OCI-LY7 (cell line): ENCODE measurements at regions not wholly inside any gene's neighbourhood (a gene's known extent, or its start where the extent isn't known, plus 50 kb on each side); places are given as distances from the start of the nearest gene placed in this dataset.

Experiments used
- BruUV-seq: library from RNA; stranded (reverse); fragments of 400-500 nt; replicated peaks from 2 replicates; lab custom pipeline; 2021; lab: Mats Ljungman, UMichigan
- CTCF ChIA-PET: fragments of 300-600 bp; sonication (Branson Sonifier 250); formaldehyde crosslinking; loops from one replicate; lab custom pipeline; 2022; ENCODE audit warnings: antibody characterized with exemption; ENCODE audit not compliant: unreplicated experiment; lab: Charles Lee
- POLR2A ChIA-PET: fragments of 300-600 bp; sonication (Branson Sonifier 250); formaldehyde crosslinking; loops from one replicate; lab custom pipeline; 2022; ENCODE audit warnings: antibody characterized with exemption; lab: Charles Lee
- DNase-seq: peaks from one replicate; pipeline ENCODE4 v3.0.0-alpha.2; 2015; ENCODE audit warnings: low spot score
- H2AFZ ChIP-seq: fragments of 200-600 bp; sonication (generic), shearing (Covaris generic); 2 replicates; pipeline ENCODE4 v1.6.1; 2014; ENCODE audit warnings: mild to moderate bottlenecking, antibody characterized with exemption, low read length, moderate library complexity
- H3K27ac ChIP-seq: fragments of 200-600 bp; sonication (generic); 2 replicates; pipeline ENCODE4 v1.5.1; 2014; ENCODE audit warnings: mixed run types, low read depth, mild to moderate bottlenecking, moderate library complexity, low read length, inconsistent platforms; ENCODE audit not compliant: poor library complexity, severe bottlenecking
- H3K36me3 ChIP-seq: fragments of 200-600 bp; sonication (generic); 2 replicates; pipeline ENCODE4 v1.6.1; 2014; ENCODE audit warnings: mild to moderate bottlenecking, antibody characterized with exemption, low read length, moderate library complexity, mixed read lengths; ENCODE audit not compliant: insufficient read depth
- H3K4me1 ChIP-seq: fragments of 200-600 bp; sonication (generic); 2 replicates; pipeline ENCODE4 v1.5.1; 2014; ENCODE audit warnings: mild to moderate bottlenecking, low read length; ENCODE audit not compliant: insufficient read depth, poor library complexity, severe bottlenecking
- H3K4me2 ChIP-seq: fragments of 200-600 bp; sonication (generic); 2 replicates; pipeline ENCODE4 v1.6.1; 2014; ENCODE audit warnings: mild to moderate bottlenecking, low read length
- H3K4me3 ChIP-seq: fragments of 200-600 bp; sonication (generic); 2 replicates; pipeline ENCODE4 v1.5.1; 2014; ENCODE audit warnings: mild to moderate bottlenecking, low read depth, low read length; ENCODE audit not compliant: poor library complexity, severe bottlenecking
- H3K79me2 ChIP-seq: fragments of 200-600 bp; sonication (generic); 2 replicates; pipeline ENCODE4 v1.6.1; 2016; ENCODE audit warnings: low read depth, mild to moderate bottlenecking, low read length, moderate library complexity, mixed read lengths; ENCODE audit not compliant: insufficient read depth
- H3K9me2 ChIP-seq: fragments of 200-600 bp; sonication (generic); 2 replicates; pipeline ENCODE4 v1.6.1; 2016; ENCODE audit warnings: mild to moderate bottlenecking, low read length, mixed read lengths; ENCODE audit not compliant: insufficient read depth
- H3K9me3 ChIP-seq: fragments of 200-600 bp; sonication (generic); 2 replicates; pipeline ENCODE4 v1.6.1; 2014; ENCODE audit warnings: mild to moderate bottlenecking, mixed run types, low read length, mixed read lengths
- H4K20me1 ChIP-seq: fragments of 200-600 bp; sonication (generic); 2 replicates; pipeline ENCODE4 v1.6.1; 2014; ENCODE audit warnings: mild to moderate bottlenecking, antibody characterized with exemption, low read length, moderate library complexity, mixed read lengths; ENCODE audit not compliant: insufficient read depth
- EZH2phosphoT487 ChIP-seq: fragments of 200-600 bp; sonication (generic); IDR thresholded peaks from 2 replicates; pipeline ENCODE4 v1.6.1; 2018; ENCODE audit warnings: low read depth, borderline replicate concordance, mild to moderate bottlenecking, mixed run types, antibody characterized with exemption, low read length, moderate library complexity, mixed read lengths
- intact Hi-C: fragments of 100-400 bp; cut with micrococcal nuclease; formaldehyde crosslinking; loops from one replicate; pipeline ENCODE4 v1.10.0; 2022; ENCODE audit not compliant: unreplicated experiment
- TF ChIP-seq, protein P1 (sequence below): fragments of 200-600 bp; sonication (generic); conservative IDR thresholded peaks from 2 replicates; pipeline ENCODE4 v1.5.1; 2014; ENCODE audit warnings: mild to moderate bottlenecking, antibody characterized with exemption, low read length, moderate library complexity, mixed read lengths

DNA sequence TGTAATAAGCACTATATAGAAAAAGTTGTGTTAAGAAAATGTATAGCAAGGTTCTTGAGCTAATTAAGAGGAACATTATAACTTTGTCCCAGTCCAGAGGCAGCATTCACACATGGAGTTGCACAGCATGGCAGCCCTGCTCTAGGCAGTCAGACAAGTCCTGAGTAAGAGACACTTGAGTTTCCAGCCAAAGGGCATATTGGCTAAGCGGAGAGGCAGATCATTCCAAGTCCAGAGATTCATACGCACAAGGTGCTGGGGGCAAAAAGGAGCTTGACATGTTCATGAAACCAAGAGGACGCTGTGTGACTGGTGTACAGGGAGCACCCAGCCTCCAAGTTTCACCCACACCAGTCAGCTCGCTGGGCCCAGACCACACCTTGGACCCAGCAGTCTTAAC, 232.6 kb upstream of the IPO5 start:
- H3K4me3 ChIP-seq, result no peak overlapping the region
- H3K4me2 ChIP-seq, result no peak overlapping the region
- no peaks in the 10 kb centered on the region for H3K4me1 ChIP-seq
- H3K9me2 ChIP-seq, result no peaks in the 10 kb centered on the region
- no peak for TF ChIP-seq EZH2phosphoT487
- TF ChIP-seq, protein P1, sequence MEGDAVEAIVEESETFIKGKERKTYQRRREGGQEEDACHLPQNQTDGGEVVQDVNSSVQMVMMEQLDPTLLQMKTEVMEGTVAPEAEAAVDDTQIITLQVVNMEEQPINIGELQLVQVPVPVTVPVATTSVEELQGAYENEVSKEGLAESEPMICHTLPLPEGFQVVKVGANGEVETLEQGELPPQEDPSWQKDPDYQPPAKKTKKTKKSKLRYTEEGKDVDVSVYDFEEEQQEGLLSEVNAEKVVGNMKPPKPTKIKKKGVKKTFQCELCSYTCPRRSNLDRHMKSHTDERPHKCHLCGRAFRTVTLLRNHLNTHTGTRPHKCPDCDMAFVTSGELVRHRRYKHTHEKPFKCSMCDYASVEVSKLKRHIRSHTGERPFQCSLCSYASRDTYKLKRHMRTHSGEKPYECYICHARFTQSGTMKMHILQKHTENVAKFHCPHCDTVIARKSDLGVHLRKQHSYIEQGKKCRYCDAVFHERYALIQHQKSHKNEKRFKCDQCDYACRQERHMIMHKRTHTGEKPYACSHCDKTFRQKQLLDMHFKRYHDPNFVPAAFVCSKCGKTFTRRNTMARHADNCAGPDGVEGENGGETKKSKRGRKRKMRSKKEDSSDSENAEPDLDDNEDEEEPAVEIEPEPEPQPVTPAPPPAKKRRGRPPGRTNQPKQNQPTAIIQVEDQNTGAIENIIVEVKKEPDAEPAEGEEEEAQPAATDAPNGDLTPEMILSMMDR, result no peak
- intact Hi-C loops, result no loop called here
- H3K36me3 ChIP-seq, result no peaks in the 10 kb centered on the region
- H2AFZ ChIP-seq, result no peak overlapping the region
- no peaks in the 10 kb centered on the region for H3K9me3 ChIP-seq
- CTCF ChIA-PET, result no interaction called here
- DNase-seq, result no peak
- no peaks in the 10 kb centered on the region for H4K20me1 ChIP-seq
- BruUV-seq, result no TSS peak
- POLR2A ChIA-PET, result no interaction called here
- H3K79me2 ChIP-seq, result no peaks in the 10 kb centered on the region
- no peak overlapping the region for H3K27ac ChIP-seq

DNA sequence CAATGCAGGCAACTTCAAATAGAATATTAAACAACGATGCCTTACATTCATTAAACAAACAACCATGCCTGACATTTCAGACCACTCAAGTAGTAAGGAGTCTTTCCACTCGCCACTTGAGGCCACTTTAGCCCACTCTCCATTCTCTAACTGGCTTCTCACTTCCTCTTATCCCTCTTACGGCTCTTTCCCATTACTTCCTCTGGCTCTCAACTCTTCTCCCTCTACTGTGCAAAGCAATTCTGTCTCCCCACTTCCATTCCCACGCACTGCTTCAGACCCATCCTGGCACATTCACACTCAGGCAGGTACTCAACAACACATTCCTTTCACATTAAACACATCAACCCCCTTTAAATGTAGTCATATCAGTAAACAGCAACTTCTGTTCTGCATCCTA, 229.8 kb upstream of the IPO5 start:
- intact Hi-C loops, result no loop called here
- H3K9me2 ChIP-seq, result no peaks in the 10 kb centered on the region
- DNase-seq, result no peak
- no peaks in the 10 kb centered on the region for H3K9me3 ChIP-seq
- H3K4me1 ChIP-seq, result no peaks in the 10 kb centered on the region
- no peaks in the 10 kb centered on the region for H3K79me2 ChIP-seq
- H3K36me3 ChIP-seq, result no peaks in the 10 kb centered on the region
- no peak overlapping the region for H3K4me3 ChIP-seq
- ChIA-PET CTCF (no interaction called here), POLR2A (interaction anchor here (1.0 kb wide), 1 partner anchor 10 kb away, joined by 4 read pairs; no protein-coding TSS in a partner anchor)
- BruUV-seq, result no TSS peak
- no peak for TF ChIP-seq EZH2phosphoT487
- TF ChIP-seq, protein P1, result no peak
- no peak overlapping the region for H3K4me2 ChIP-seq
- no peaks in the 10 kb centered on the region for H4K20me1 ChIP-seq
- H2AFZ ChIP-seq, result no peak overlapping the region
- H3K27ac ChIP-seq, result no peak overlapping the region

DNA sequence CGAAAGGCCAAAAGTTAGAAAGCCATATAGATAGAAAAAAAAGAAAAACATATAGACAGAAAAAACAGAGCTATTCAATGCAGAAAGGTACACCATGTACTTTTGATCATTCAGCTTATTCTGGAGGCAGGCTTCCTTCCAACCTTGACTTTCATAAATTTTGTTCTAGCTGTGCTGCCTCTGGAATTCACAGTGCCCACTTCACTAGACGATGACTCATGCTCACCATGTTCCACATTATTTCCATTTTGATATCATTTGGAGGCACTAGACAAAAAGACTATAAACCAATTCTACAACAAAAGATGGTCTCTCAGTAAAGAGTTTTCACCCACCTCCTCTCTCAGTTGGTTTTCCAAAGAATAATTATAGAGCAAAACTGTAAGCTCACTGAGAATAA, 229.0 kb upstream of the IPO5 start:
- Histone ChIP-seq H4K20me1 (no peaks in the 10 kb centered on the region), H3K36me3 (no peaks in the 10 kb centered on the region), H3K27ac (no peak overlapping the region), H3K4me2 (no peak overlapping the region), H3K9me3 (no peaks in the 10 kb centered on the region), H2AFZ (no peak overlapping the region), H3K9me2 (no peaks in the 10 kb centered on the region), H3K4me3 (no peak overlapping the region), H3K4me1 (no peaks in the 10 kb centered on the region), H3K79me2 (no peaks in the 10 kb centered on the region)
- ChIA-PET CTCF (no interaction called here), POLR2A (no interaction called here)
- no peak for TF ChIP-seq EZH2phosphoT487
- TF ChIP-seq, protein P1, result no peak
- no TSS peak for BruUV-seq
- DNase-seq, result no peak
- intact Hi-C loops, result no loop called here
